NT2/D1 (cell line): ENCODE measurements at regions not wholly inside any gene's neighbourhood (a gene's known extent, or its start where the extent isn't known, plus 50 kb on each side); places are given as distances from the start of the nearest gene placed in this dataset.

ENCODE experiments used
- SUZ12 ChIP-seq: IDR thresholded peaks from 2 replicates; pipeline ENCODE4 v1.6.1; 2011; ENCODE audit not compliant: insufficient read length, insufficient read depth; ENCODE audit errors: extremely low read depth
- YY1 ChIP-seq: IDR thresholded peaks from 2 replicates; pipeline ENCODE4 v1.6.1; 2011; ENCODE audit not compliant: insufficient read length, insufficient read depth
- ZNF274 ChIP-seq: IDR thresholded peaks from 2 replicates; pipeline ENCODE4 v1.6.1; 2011; ENCODE audit warnings: mild to moderate bottlenecking, low read depth, low read length

DNA sequence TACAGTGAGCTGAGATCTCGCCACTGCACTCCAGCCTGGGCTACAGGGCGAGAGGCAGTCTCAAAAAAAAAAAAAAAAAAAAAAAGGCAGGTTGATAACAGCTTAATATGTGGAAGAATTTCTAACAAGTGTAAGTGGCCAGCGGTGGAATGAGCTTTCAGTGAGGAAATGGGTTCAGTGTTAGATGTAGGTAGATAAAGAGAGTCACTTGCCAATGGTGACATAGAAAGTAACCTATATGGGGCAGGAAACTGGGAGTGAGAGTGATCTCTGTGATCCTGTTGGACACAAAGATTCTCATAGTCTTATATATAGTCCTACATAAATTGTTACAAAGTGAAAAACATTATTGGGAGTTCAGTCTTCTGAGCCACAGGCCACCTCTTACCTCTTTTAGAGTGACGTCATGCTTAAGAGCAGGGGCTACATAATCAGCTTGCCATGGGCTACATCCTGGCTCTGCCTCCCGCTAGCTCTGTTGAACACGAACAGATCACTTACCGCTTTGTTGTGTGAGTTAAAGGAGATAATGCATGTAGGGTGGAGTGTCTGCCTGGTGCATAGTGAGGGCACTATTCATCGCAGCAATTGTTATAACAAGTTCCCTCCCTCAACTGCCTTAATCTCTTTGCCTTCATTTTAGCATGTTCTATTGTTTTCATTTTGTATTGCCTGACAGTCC is 110.2 kb upstream of the ELAC2 start:
- TF ChIP-seq YY1 (no peak), ZNF274 (no peak), SUZ12 (no peak)
